HG02623 (cell line): ENCODE measurements at regions not wholly inside any gene's neighbourhood (a gene's known extent, or its start where the extent isn't known, plus 50 kb on each side); places are given as distances from the start of the nearest gene placed in this dataset.
"Not testable (repeated sequence)": the region's sequence is repeated elsewhere in the genome, so short reads cannot be mapped to it uniquely, and the experiment has no call there.

ENCODE experiments used
- ATAC-seq: cut with Tn5 transposase; IDR thresholded peaks from one replicate; pipeline ENCODE4 v1.9.1; 2021; ENCODE audit warnings: moderate library complexity; ENCODE audit not compliant: unreplicated experiment

- no peak for ATAC-seq
These were observed 52.6 kb upstream of the JUN start for GRCh38 chr1:58836408-58836807.

GRCh38 chr1:58837886-58838285, 54.0 kb upstream of the JUN start:
- no peak for ATAC-seq

GRCh38 chr1:58839147-58839795, 55.4 kb upstream of the JUN start:
- no peak for ATAC-seq

- no peak for ATAC-seq
These were observed 56.3 kb upstream of the JUN start for GRCh38 chr1:58839846-58840835.

- no peak for ATAC-seq
These were observed 57.6 kb upstream of the JUN start for GRCh38 chr1:58841455-58841854.

- ATAC-seq, result no peak
These were observed 59.1 kb upstream of the JUN start for GRCh38 chr1:58842941-58843340.

GRCh38 chr1:58844176-58844575, 60.3 kb upstream of the JUN start:
- ATAC-seq, result no peak

- ATAC-seq, result no peak
These were observed 62.1 kb upstream of the JUN start for GRCh38 chr1:58845942-58846341.

GRCh38 chr1:58848818-58849411, 65.1 kb upstream of the JUN start:
- ATAC-seq, result no peak

- ATAC-seq, result no peak
These were observed 65.7 kb upstream of the JUN start for GRCh38 chr1:58849551-58849950.

GRCh38 chr1:58850636-58851035, 66.8 kb upstream of the JUN start:
- no peak for ATAC-seq

GRCh38 chr1:58852731-58853485, 69.1 kb upstream of the JUN start:
- ATAC-seq, result no peak

- ATAC-seq, result no peak
These were observed 70.7 kb upstream of the JUN start for GRCh38 chr1:58854576-58854975.

- ATAC-seq, result no peak
These were observed 71.7 kb upstream of the JUN start for GRCh38 chr1:58855274-58856165.

GRCh38 chr1:58856281-58856680, 72.4 kb upstream of the JUN start:
- not testable (repeated sequence) for ATAC-seq

- ATAC-seq, result peak; percentile 66
These were observed 74.1 kb upstream of the JUN start for GRCh38 chr1:58857680-58858673.

GRCh38 chr1:58859769-58860485, 76.1 kb upstream of the JUN start:
- ATAC-seq, result no peak

- ATAC-seq, result no peak
These were observed 77.2 kb upstream of the JUN start for GRCh38 chr1:58861076-58861475.
